Panc1 (cell line): ENCODE measurements at regions not wholly inside any gene's neighbourhood (a gene's known extent, or its start where the extent isn't known, plus 50 kb on each side); places are given as distances from the start of the nearest gene placed in this dataset.

ENCODE experiments used
- ATAC-seq: fragments of 200-7000 bp; cut with Tn5 transposase; 2 replicates; pipeline ENCODE4 v1.9.1; 2020; ENCODE audit warnings: mild to moderate bottlenecking, moderate library complexity
- BruUV-seq: library from RNA; stranded (reverse); fragments of 400-500 nt; replicated peaks from 2 replicates; lab custom pipeline; 2021; lab: Mats Ljungman, UMichigan
- CTCF ChIA-PET: fragments of 300-600 bp; sonication (Branson Sonifier 250); formaldehyde crosslinking; loops from one replicate; lab custom pipeline; 2022; ENCODE audit warnings: antibody characterized with exemption; lab: Charles Lee
- POLR2A ChIA-PET: fragments of 300-600 bp; sonication (Branson Sonifier 250); formaldehyde crosslinking; loops from one replicate; lab custom pipeline; 2022; ENCODE audit warnings: antibody characterized with exemption; lab: Charles Lee
- DNase-seq: peaks from one replicate; pipeline ENCODE4 v3.0.0-alpha.2; 2010; ENCODE audit warnings: low read depth, low spot score
- H3K27ac ChIP-seq: 2 replicates; pipeline ENCODE4 v1.5.1; 2011; ENCODE audit warnings: mild to moderate bottlenecking, low read length, inconsistent platforms
- H3K27me3 ChIP-seq: fragments of 200-500 bp; sonication (Bioruptor generic); 2 replicates; pipeline ENCODE4 v1.6.0; 2014; ENCODE audit warnings: low read length, inconsistent platforms; ENCODE audit not compliant: control insufficient read depth, insufficient read depth
- H3K36me3 ChIP-seq: fragments of 200-500 bp; sonication (Bioruptor generic); 2 replicates; pipeline ENCODE4 v1.5.1; 2014; ENCODE audit warnings: inconsistent platforms, mild to moderate bottlenecking, low read length, moderate library complexity; ENCODE audit not compliant: control insufficient read depth, insufficient read depth
- H3K4me1 ChIP-seq: 2 replicates; pipeline ENCODE4 v1.5.1; 2011; ENCODE audit warnings: inconsistent platforms, mild to moderate bottlenecking, low read length, moderate library complexity; ENCODE audit not compliant: control insufficient read depth, insufficient read depth
- H3K4me3 ChIP-seq, 2 experiments: 2 replicates each; pipeline ENCODE4 v1.5.1; 2011 to 2012; ENCODE audit warnings: low read depth in 2 of 2, low read length in 2 of 2, mild to moderate bottlenecking in 2 of 2, inconsistent platforms in 1 of 2, moderate library complexity in 1 of 2
- H3K9me3 ChIP-seq: fragments of 200-500 bp; sonication (Bioruptor generic); 2 replicates; pipeline ENCODE4 v1.5.1; 2014; ENCODE audit warnings: low read depth, mild to moderate bottlenecking, inconsistent platforms, low read length, moderate library complexity; ENCODE audit not compliant: control insufficient read depth, insufficient read depth
- POLR2AphosphoS5 ChIP-seq: IDR thresholded peaks from 2 replicates; pipeline ENCODE4 v1.6.1; 2012; ENCODE audit warnings: mild to moderate bottlenecking, low read depth, low read length, moderate library complexity
- REST ChIP-seq, 2 experiments: IDR thresholded peaks; 2 replicates each; pipeline ENCODE4 v1.6.1; 2011 to 2012; ENCODE audit warnings: low read depth in 2 of 2, control low read depth in 1 of 2, low read length in 1 of 2, mild to moderate bottlenecking in 1 of 2, moderate library complexity in 1 of 2; ENCODE audit not compliant: insufficient read depth in 1 of 2
- SIN3A ChIP-seq: IDR thresholded peaks from 2 replicates; pipeline ENCODE4 v1.6.1; 2012; ENCODE audit warnings: low read depth, mild to moderate bottlenecking, low read length, moderate library complexity, borderline replicate concordance; ENCODE audit not compliant: insufficient read depth
- TCF7L2 ChIP-seq: IDR thresholded peaks from 2 replicates; pipeline ENCODE4 v1.6.1; 2011; ENCODE audit warnings: mild to moderate bottlenecking, low read depth, low read length, inconsistent platforms
- in situ Hi-C: cut with HindIII; loops from 2 replicates; pipeline ENCODE4 v1.10.0; 2016; ENCODE audit warnings: low sequenced_read_pairs, low pct_unique_long_range_greater_than_20kb
- intact Hi-C: fragments of 100-400 bp; cut with micrococcal nuclease; formaldehyde crosslinking; loops from one replicate; pipeline ENCODE4 v1.10.0; 2022; ENCODE audit not compliant: unreplicated experiment
- TF ChIP-seq, protein P1 (sequence below): fragments of 450-650 bp; IDR thresholded peaks from 2 replicates; pipeline ENCODE4 v1.5.1; 2017; ENCODE audit warnings: mild to moderate bottlenecking

GRCh38 chr11:11000579-11001283, 142.9 kb upstream of the ZBED5 start:
- in situ Hi-C loops (no loop called here), intact Hi-C loops (no loop called here)
- H3K4me1 ChIP-seq, result no peaks in the 10 kb centered on the region
- no peaks in the 10 kb centered on the region for H3K36me3 ChIP-seq
- H3K4me3 ChIP-seq, result no peak overlapping the region
- ATAC-seq (peak; percentile 44; the same call in 1 of the 2 replicates), DNase-seq (no peak)
- no peak overlapping the region for H3K27ac ChIP-seq
- ChIA-PET POLR2A (no interaction called here), CTCF (interaction anchor here (1.3 kb wide), 1 partner anchor 27 kb away, joined by 3 read pairs; no protein-coding TSS in a partner anchor)
- H3K27me3 ChIP-seq, result peaks cover 9% of the 10 kb centered on the region
- TF ChIP-seq, protein P1, sequence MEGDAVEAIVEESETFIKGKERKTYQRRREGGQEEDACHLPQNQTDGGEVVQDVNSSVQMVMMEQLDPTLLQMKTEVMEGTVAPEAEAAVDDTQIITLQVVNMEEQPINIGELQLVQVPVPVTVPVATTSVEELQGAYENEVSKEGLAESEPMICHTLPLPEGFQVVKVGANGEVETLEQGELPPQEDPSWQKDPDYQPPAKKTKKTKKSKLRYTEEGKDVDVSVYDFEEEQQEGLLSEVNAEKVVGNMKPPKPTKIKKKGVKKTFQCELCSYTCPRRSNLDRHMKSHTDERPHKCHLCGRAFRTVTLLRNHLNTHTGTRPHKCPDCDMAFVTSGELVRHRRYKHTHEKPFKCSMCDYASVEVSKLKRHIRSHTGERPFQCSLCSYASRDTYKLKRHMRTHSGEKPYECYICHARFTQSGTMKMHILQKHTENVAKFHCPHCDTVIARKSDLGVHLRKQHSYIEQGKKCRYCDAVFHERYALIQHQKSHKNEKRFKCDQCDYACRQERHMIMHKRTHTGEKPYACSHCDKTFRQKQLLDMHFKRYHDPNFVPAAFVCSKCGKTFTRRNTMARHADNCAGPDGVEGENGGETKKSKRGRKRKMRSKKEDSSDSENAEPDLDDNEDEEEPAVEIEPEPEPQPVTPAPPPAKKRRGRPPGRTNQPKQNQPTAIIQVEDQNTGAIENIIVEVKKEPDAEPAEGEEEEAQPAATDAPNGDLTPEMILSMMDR, result no peak
- TF ChIP-seq REST (IDR thresholded peaks at IDR 0.05; ENCODE audit: insufficient read depth in 1 of 2, low read depth in 2 of 2, low read length in 1 of 2), result no peak
- TF ChIP-seq POLR2AphosphoS5, result no peak
- no peak for TF ChIP-seq SIN3A
- TF ChIP-seq TCF7L2, result no peak
- no TSS peak for BruUV-seq
- H3K9me3 ChIP-seq, result no peaks in the 10 kb centered on the region

GRCh38 chr11:10998674-10999073, 140.8 kb upstream of the ZBED5 start:
- BruUV-seq, result no TSS peak
- intact Hi-C loops (no loop called here), in situ Hi-C loops (no loop called here)
- Histone ChIP-seq H3K27me3 (peaks cover 7% of the 10 kb centered on the region), H3K27ac (no peak overlapping the region), H3K9me3 (peaks cover 3% of the 10 kb centered on the region; the same call in 1 of the 2 replicates), H3K4me1 (no peaks in the 10 kb centered on the region), H3K4me3 (no peak overlapping the region), H3K36me3 (no peaks in the 10 kb centered on the region)
- ATAC-seq (no peak), DNase-seq (no peak)
- ChIA-PET POLR2A (no interaction called here), CTCF (no interaction called here)
- no peak for TF ChIP-seq TCF7L2
- TF ChIP-seq, protein P1, result no peak
- TF ChIP-seq POLR2AphosphoS5, result no peak
